ENCODE measurements at regions not wholly inside any gene's neighbourhood (a gene's known extent, or its start where the extent isn't known, plus 50 kb on each side); places are given as distances from the start of the nearest gene placed in this dataset.

- peak; percentile 80 for DNase-seq
Measured at GRCh38 chr1:218164111-218164929, 120.8 kb upstream of the RRP15 start.

GRCh38 chr1:218164930-218165700 lies 120.0 kb upstream of the RRP15 start:
- peak; percentile 48 for DNase-seq

GRCh38 chr1:218165701-218166114 lies 119.4 kb upstream of the RRP15 start:
- DNase-seq, result no peak

- DNase-seq, result no peak
Measured at GRCh38 chr1:218166268-218166945, 118.7 kb upstream of the RRP15 start.

- DNase-seq, result peak; percentile 55
Measured at GRCh38 chr1:218171302-218171893, 113.7 kb upstream of the RRP15 start.

GRCh38 chr1:218182455-218182854 lies 102.6 kb upstream of the RRP15 start:
- DNase-seq, result no peak

GRCh38 chr1:218200979-218201378 lies 84.1 kb upstream of the RRP15 start:
- no peak for DNase-seq

- no peak for DNase-seq
Measured at GRCh38 chr1:218201601-218202000, 83.5 kb upstream of the RRP15 start.

- no peak for DNase-seq
Measured at GRCh38 chr1:218205721-218206120, 79.4 kb upstream of the RRP15 start.

GRCh38 chr1:218207194-218207593 lies 77.9 kb upstream of the RRP15 start:
- no peak for DNase-seq

GRCh38 chr1:218209351-218209861 lies 75.7 kb upstream of the RRP15 start:
- no peak for DNase-seq

- DNase-seq, result no peak
Measured at GRCh38 chr1:218211241-218211640, 73.9 kb upstream of the RRP15 start.

- no peak for DNase-seq
Measured at GRCh38 chr1:218217040-218217439, 68.1 kb upstream of the RRP15 start.

GRCh38 chr1:218219460-218219859 lies 65.6 kb upstream of the RRP15 start:
- DNase-seq, result no peak

- no peak for DNase-seq
Measured at GRCh38 chr1:218224101-218224500, 61.0 kb upstream of the RRP15 start.

GRCh38 chr1:218226005-218226404 lies 59.1 kb upstream of the RRP15 start:
- no peak for DNase-seq

Measured in NCI-H345 (cell line).